OCI-LY7 (cell line): ENCODE measurements at regions not wholly inside any gene's neighbourhood (a gene's known extent, or its start where the extent isn't known, plus 50 kb on each side); places are given as distances from the start of the nearest gene placed in this dataset.

ENCODE experiments used
- BruUV-seq: library from RNA; stranded (reverse); fragments of 400-500 nt; replicated peaks from 2 replicates; lab custom pipeline; 2021; lab: Mats Ljungman, UMichigan
- CTCF ChIA-PET: fragments of 300-600 bp; sonication (Branson Sonifier 250); formaldehyde crosslinking; loops from one replicate; lab custom pipeline; 2022; ENCODE audit warnings: antibody characterized with exemption; ENCODE audit not compliant: unreplicated experiment; lab: Charles Lee
- POLR2A ChIA-PET: fragments of 300-600 bp; sonication (Branson Sonifier 250); formaldehyde crosslinking; loops from one replicate; lab custom pipeline; 2022; ENCODE audit warnings: antibody characterized with exemption; lab: Charles Lee
- DNase-seq: peaks from one replicate; pipeline ENCODE4 v3.0.0-alpha.2; 2015; ENCODE audit warnings: low spot score
- H2AFZ ChIP-seq: fragments of 200-600 bp; sonication (generic), shearing (Covaris generic); 2 replicates; pipeline ENCODE4 v1.6.1; 2014; ENCODE audit warnings: mild to moderate bottlenecking, antibody characterized with exemption, low read length, moderate library complexity
- H3K27ac ChIP-seq: fragments of 200-600 bp; sonication (generic); 2 replicates; pipeline ENCODE4 v1.5.1; 2014; ENCODE audit warnings: mixed run types, low read depth, mild to moderate bottlenecking, moderate library complexity, low read length, inconsistent platforms; ENCODE audit not compliant: poor library complexity, severe bottlenecking
- H3K36me3 ChIP-seq: fragments of 200-600 bp; sonication (generic); 2 replicates; pipeline ENCODE4 v1.6.1; 2014; ENCODE audit warnings: mild to moderate bottlenecking, antibody characterized with exemption, low read length, moderate library complexity, mixed read lengths; ENCODE audit not compliant: insufficient read depth
- H3K4me1 ChIP-seq: fragments of 200-600 bp; sonication (generic); 2 replicates; pipeline ENCODE4 v1.5.1; 2014; ENCODE audit warnings: mild to moderate bottlenecking, low read length; ENCODE audit not compliant: insufficient read depth, poor library complexity, severe bottlenecking
- H3K4me2 ChIP-seq: fragments of 200-600 bp; sonication (generic); 2 replicates; pipeline ENCODE4 v1.6.1; 2014; ENCODE audit warnings: mild to moderate bottlenecking, low read length
- H3K4me3 ChIP-seq: fragments of 200-600 bp; sonication (generic); 2 replicates; pipeline ENCODE4 v1.5.1; 2014; ENCODE audit warnings: mild to moderate bottlenecking, low read depth, low read length; ENCODE audit not compliant: poor library complexity, severe bottlenecking
- H3K79me2 ChIP-seq: fragments of 200-600 bp; sonication (generic); 2 replicates; pipeline ENCODE4 v1.6.1; 2016; ENCODE audit warnings: low read depth, mild to moderate bottlenecking, low read length, moderate library complexity, mixed read lengths; ENCODE audit not compliant: insufficient read depth
- H3K9me2 ChIP-seq: fragments of 200-600 bp; sonication (generic); 2 replicates; pipeline ENCODE4 v1.6.1; 2016; ENCODE audit warnings: mild to moderate bottlenecking, low read length, mixed read lengths; ENCODE audit not compliant: insufficient read depth
- H3K9me3 ChIP-seq: fragments of 200-600 bp; sonication (generic); 2 replicates; pipeline ENCODE4 v1.6.1; 2014; ENCODE audit warnings: mild to moderate bottlenecking, mixed run types, low read length, mixed read lengths
- H4K20me1 ChIP-seq: fragments of 200-600 bp; sonication (generic); 2 replicates; pipeline ENCODE4 v1.6.1; 2014; ENCODE audit warnings: mild to moderate bottlenecking, antibody characterized with exemption, low read length, moderate library complexity, mixed read lengths; ENCODE audit not compliant: insufficient read depth
- CTCF ChIP-seq: fragments of 200-600 bp; sonication (generic); conservative IDR thresholded peaks from 2 replicates; pipeline ENCODE4 v1.5.1; 2014; ENCODE audit warnings: mild to moderate bottlenecking, antibody characterized with exemption, low read length, moderate library complexity, mixed read lengths
- EZH2phosphoT487 ChIP-seq: fragments of 200-600 bp; sonication (generic); IDR thresholded peaks from 2 replicates; pipeline ENCODE4 v1.6.1; 2018; ENCODE audit warnings: low read depth, borderline replicate concordance, mild to moderate bottlenecking, mixed run types, antibody characterized with exemption, low read length, moderate library complexity, mixed read lengths
- intact Hi-C: fragments of 100-400 bp; cut with micrococcal nuclease; formaldehyde crosslinking; loops from one replicate; pipeline ENCODE4 v1.10.0; 2022; ENCODE audit not compliant: unreplicated experiment

GRCh38 chr2:47656715-47657600 is 86.2 kb upstream of the KCNK12 start:
- H3K9me2 ChIP-seq = no peaks in the 10 kb centered on the region
- TF ChIP-seq CTCF = no peak
- TF ChIP-seq EZH2phosphoT487 = no peak
- intact Hi-C loops = loop anchor here (5.0 to 10.0 kb wide), 5 partner anchors 125 to 448 kb away; partner anchors contain the start of genes MSH2 and MSH6
- H3K27ac ChIP-seq = peak overlapping the region; percentile 97
- ChIA-PET POLR2A (interaction anchor here (0.5 to 13.1 kb wide), 25 partner anchors 9 to 258 kb away, joined by 3 to 229 read pairs (median 5); no protein-coding TSS in a partner anchor), CTCF (no interaction called here)
- H3K4me3 ChIP-seq = peak overlapping the region; percentile 71
- H4K20me1 ChIP-seq = no peaks in the 10 kb centered on the region
- peaks cover 98% of the 10 kb centered on the region for H3K4me1 ChIP-seq
- BruUV-seq = no TSS peak
- H2AFZ ChIP-seq = peak overlapping the region; percentile 17; the same call in 1 of the 2 replicates
- H3K4me2 ChIP-seq = peak overlapping the region; percentile 97
- no peaks in the 10 kb centered on the region for H3K36me3 ChIP-seq
- DNase-seq = peak; percentile 57
- no peaks in the 10 kb centered on the region for H3K9me3 ChIP-seq
- peaks cover 23% of the 10 kb centered on the region; the same call in 1 of the 2 replicates for H3K79me2 ChIP-seq

- H3K4me3 ChIP-seq = peak overlapping the region; percentile 71
- H3K9me2 ChIP-seq = no peaks in the 10 kb centered on the region
- peak; percentile 50 for DNase-seq
- H4K20me1 ChIP-seq = no peaks in the 10 kb centered on the region
- H3K79me2 ChIP-seq = peaks cover 23% of the 10 kb centered on the region; the same call in 1 of the 2 replicates
- ChIA-PET POLR2A (interaction anchor here (0.5 to 13.1 kb wide), 17 partner anchors 12 to 173 kb away, joined by 3 to 229 read pairs (median 4); no protein-coding TSS in a partner anchor), CTCF (no interaction called here)
- BruUV-seq = TSS peak; percentile 89
- TF ChIP-seq CTCF (no peak), EZH2phosphoT487 (no peak)
- H3K9me3 ChIP-seq = no peaks in the 10 kb centered on the region
- peak overlapping the region; percentile 97 for H3K27ac ChIP-seq
- intact Hi-C loops = loop anchor here (1.0 to 10.0 kb wide), 9 partner anchors 40 to 449 kb away; partner anchors contain the start of genes FBXO11, MSH2 and MSH6
- peak overlapping the region; percentile 97 for H3K4me2 ChIP-seq
- no peak overlapping the region for H2AFZ ChIP-seq
- H3K4me1 ChIP-seq = peaks cover 92% of the 10 kb centered on the region
- no peaks in the 10 kb centered on the region for H3K36me3 ChIP-seq
Measured at GRCh38 chr2:47655563-47655880, 84.7 kb upstream of the KCNK12 start.
